HG02870 (cell line): ENCODE measurements at regions not wholly inside any gene's neighbourhood (a gene's known extent, or its start where the extent isn't known, plus 50 kb on each side); places are given as distances from the start of the nearest gene placed in this dataset.

Experiments used
- ATAC-seq: cut with Tn5 transposase; IDR thresholded peaks from one replicate; pipeline ENCODE4 v1.9.1; 2021; ENCODE audit warnings: mild to moderate bottlenecking, moderate library complexity; ENCODE audit not compliant: unreplicated experiment

DNA sequence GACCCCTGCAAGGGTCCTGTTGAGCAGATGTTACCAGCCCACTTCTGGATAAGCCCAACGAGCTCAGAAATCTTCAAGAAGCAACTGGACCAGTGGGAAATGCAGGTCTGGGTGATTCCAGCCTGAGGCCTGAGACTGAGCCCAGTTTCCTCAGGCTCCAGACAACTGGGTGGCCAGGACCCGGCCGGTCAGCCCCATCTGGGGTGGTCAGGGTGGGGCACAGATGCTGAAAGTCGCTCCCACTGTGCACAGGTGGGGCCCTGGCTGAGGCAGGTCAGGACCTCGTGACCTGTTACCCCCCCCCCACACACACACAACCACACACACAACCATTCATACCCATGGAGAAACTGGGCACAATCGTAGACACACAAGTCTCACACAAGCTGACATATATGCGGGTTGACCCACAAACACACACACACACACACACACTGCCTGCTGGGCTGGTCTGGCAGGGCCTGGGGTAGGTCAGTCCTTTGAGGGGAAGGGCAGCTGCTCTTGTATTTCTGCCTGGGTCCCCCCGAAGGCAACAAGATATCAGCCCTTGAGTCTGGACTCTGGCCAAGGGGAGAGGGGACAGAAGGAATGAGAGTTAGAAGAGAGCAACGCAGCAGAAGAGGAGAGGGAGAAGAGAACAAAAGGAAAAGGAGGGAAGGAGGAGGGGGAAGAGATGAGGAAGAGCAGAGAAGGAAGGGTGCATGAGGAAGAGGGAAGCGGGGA is 99.0 kb upstream of the CDH5 start:
- ATAC-seq: no peak

- no peak for ATAC-seq
Observed at GRCh38 chr16:66266436-66267291, 99.8 kb upstream of the CDH5 start.

DNA sequence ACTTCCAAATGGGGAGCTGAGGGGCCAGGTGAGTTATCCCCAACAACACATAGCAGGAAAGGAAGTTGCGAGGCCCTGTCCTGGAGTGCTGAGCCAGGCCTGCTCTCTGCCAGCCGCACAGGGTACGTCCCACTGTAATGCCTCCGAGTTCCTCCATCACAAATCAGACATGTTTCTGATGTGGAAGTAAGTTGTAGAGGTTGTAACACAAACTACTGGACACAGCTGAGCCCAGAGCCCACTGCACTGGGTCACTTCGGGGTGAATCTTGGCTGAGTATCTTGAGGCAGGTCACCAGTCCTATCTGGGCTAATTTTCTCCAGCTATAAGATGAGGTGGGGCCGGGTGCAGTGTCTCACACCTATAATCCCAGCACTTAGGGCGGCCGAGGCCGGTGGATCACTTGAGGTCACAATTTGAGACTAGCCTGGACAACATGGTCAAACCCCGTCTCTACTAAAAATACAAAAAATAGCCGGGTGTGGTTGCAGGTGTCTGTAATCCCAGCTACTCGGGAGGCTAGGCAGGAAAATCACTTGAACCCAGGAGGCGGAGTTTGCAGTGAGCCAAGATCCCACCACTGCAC is 100.8 kb upstream of the CDH5 start:
- ATAC-seq: no peak

DNA sequence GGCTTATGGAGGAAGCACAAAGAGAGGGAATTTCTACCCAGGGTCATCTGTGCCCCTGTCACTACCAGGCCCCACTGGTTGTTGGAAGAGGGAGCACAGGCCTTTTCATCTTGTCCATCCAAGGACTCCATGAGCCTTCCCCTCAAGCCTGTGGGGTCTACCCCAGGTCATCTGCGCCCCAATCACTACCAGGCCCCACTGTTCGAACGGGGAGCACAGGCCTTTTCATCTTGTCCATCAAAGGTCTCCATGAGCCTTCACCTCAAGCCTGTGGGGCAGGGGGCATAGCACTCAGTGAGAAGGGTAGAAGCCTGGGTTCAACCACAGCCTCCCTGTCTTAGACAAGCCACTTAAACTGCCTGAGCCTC is 101.5 kb upstream of the CDH5 start:
- no peak for ATAC-seq

DNA sequence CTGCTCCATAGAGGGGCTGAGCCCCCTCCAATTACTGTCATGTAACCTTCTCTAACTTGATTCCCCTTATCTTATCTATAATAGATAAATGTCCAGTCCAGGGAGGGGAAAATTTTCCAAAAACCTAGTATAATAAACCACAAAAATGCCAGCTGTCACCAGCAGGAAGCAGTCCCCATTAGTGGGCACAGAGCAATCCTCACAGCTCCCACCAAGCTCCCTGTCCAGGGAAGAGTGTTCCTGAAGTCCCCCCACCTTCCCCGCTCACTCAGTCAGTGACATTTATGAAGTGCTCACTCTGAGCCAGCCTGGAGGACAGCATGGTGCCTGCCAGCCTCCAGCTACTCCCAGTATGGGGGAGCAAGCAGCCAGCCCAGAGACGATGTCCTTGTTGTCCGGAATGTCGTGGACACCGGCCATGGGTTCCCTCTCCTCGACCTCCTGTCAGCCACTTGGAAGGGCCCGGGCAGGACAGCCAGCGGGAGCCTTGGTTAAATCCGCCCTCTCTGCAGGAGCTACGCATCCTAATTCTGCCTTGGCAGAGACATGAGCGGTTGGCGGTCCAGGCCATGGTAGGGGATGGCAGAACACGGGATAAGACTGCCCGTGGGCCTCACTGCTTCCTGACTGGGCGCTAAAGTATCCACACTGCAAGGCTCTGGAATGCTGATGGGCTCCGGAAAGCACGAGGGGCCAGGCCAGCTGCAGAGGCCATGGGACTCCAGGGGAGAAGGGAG is 102.0 kb upstream of the CDH5 start:
- ATAC-seq: no peak

DNA sequence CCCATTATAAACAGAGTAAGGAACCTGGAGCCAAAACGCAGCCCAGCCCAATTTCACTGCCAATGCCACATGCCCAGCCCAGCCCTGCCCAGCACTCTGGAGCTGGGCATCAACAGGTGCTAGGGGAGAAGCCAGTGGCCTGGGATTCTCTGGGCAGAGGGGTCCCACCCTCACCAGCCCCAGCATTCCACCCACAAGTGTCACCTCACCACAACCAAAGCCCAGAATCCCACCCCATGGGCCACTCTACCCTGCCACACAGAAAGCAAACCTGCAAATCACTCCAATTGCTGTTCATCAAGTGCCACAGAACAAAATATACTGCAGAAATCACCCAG is 102.5 kb upstream of the CDH5 start:
- ATAC-seq: no peak

GRCh38 chr16:66263168-66263972 is 103.1 kb upstream of the CDH5 start:
- ATAC-seq: no peak

GRCh38 chr16:66262253-66263167 is 104.0 kb upstream of the CDH5 start:
- ATAC-seq: no peak

DNA sequence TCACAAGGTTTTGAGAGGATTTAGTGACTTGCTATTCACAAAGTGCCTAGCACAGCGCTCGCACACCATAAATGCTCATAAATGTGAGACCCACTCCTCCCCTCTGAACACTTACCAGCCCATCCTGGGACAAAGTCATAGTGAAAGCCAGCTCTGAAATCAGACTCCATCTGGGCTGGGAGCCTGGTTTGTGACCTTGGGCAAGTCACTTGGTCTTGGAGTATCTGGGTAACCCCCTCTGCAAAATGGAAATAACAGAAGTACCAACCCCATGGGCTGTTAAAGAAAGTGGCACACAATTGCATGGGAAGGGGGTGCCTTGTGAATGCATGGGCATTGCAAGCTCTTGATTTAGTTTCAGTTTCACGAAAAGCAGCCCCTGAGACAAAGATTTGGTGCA is 104.7 kb upstream of the CDH5 start:
- no peak for ATAC-seq

DNA sequence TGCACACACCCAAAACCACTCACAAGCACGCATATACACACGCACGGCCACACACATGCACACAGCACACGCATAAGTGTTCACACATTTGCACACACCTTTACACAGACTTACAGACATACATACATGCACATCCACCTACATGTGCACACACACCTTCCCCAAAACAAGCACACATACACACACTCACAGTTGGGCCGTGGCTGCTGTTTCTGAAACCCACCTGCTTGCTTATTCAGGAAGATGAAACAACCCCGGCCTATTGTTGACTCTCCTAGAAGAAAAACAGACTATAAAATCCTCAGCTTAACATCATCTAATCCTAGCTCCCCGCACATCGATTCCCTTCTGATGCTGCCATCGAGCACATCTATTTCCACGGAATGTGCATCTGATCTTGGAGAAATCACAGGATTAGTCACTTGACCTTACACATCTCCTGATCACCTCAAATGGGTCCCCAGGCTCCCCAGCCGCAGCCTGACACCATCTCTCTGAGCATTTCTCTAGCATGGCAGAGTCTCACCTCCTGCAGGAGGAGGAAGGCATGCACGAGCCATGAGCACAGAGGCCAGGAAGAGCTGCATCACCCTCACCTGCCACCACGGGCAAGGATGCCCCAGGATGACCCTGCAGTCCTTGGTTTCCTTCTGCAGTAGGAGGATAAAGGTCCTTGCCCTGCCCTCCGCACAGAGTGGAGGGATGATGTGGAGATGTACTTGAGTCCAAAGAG is 105.8 kb upstream of the CDH5 start:
- no peak for ATAC-seq

GRCh38 chr16:66258916-66259845 is 107.3 kb upstream of the CDH5 start:
- no peak for ATAC-seq

GRCh38 chr16:66256919-66257318 is 109.6 kb upstream of the CDH5 start:
- no peak for ATAC-seq

DNA sequence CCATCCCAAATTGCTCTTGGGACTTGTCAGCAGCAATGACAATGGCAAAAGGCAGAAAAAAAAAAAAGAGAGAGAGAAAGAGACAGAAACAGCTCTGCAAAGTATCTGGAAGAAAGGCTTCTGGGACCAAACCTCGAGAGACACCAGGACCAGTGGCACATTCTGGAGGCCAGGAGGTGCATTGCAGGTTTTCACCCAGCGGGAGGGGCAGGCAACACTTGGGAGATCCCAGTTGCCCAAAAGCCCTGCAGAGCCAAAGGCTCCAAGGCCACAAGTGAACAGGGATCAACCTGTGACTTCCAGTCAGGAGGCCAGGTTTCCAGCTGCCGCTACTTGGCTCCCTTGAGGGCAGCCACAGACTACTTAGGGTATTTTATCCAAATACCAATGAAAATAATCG is 110.8 kb upstream of the CDH5 start:
- ATAC-seq: no peak

GRCh38 chr16:66254751-66255150 is 111.7 kb upstream of the CDH5 start:
- ATAC-seq: no peak

DNA sequence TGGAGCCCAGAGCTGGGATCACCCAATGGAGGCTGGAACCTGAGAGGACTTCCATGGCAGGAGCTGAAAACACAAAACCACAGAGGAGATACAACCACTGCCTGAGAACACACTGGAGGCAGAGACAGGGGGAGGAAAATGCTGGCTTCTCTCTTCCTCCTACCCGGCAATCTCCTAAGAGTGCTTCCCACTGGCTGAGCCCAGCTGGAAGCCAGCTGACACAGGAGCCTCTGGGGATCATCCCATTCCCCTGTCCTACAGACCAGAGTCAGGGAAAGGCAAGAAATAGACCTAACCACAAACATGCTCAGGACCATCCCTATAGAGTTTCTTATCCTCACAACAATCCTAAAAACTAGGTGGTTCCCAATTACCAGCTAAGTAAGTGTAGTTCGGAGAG is 112.4 kb upstream of the CDH5 start:
- no peak for ATAC-seq

GRCh38 chr16:66251476-66252160 is 114.9 kb upstream of the CDH5 start:
- ATAC-seq: no peak

- ATAC-seq: no peak
Observed at GRCh38 chr16:66250686-66251431, 115.6 kb upstream of the CDH5 start.
